IMR-90 (cell line): ENCODE measurements at regions not wholly inside any gene's neighbourhood (a gene's known extent, or its start where the extent isn't known, plus 50 kb on each side); places are given as distances from the start of the nearest gene placed in this dataset.

Experiments used
- ATAC-seq: fragments of 200-7000 bp; cut with Tn5 transposase; 2 replicates; pipeline ENCODE4 v1.9.1; 2020; ENCODE audit warnings: low read depth, mild to moderate bottlenecking, moderate library complexity
- BruUV-seq: library from RNA; stranded (reverse); fragments of 400-500 nt; replicated peaks from 2 replicates; lab custom pipeline; 2021; lab: Mats Ljungman, UMichigan
- CTCF ChIA-PET: fragments of 300-600 bp; formaldehyde crosslinking; extraction: SDS; loops from one replicate; lab custom pipeline; 2021; ENCODE audit warnings: antibody characterized with exemption; lab: Yijun Ruan, JAX
- POLR2A ChIA-PET: fragments of 300-600 bp; sonication (Branson Sonifier 250); formaldehyde crosslinking; loops from one replicate; lab custom pipeline; 2022; ENCODE audit warnings: antibody characterized with exemption; ENCODE audit not compliant: unreplicated experiment; lab: Charles Lee
- DNase-seq: peaks from one replicate; pipeline ENCODE4 v3.0.0; 2013
- H2AFZ ChIP-seq: replicated peaks from 2 replicates; pipeline ENCODE3; 2013; ENCODE audit warnings: low read length, mild to moderate bottlenecking; ENCODE audit not compliant: poor library complexity
- H2AK5ac ChIP-seq: 2 replicates; pipeline ENCODE4 v1.6.1; 2013; ENCODE audit warnings: low read depth, low read length, inconsistent platforms
- H2AK9ac ChIP-seq: replicated peaks from 2 replicates; pipeline ENCODE3; 2013; ENCODE audit warnings: mild to moderate bottlenecking, low read depth, low read length, moderate library complexity; ENCODE audit not compliant: poor library complexity
- H2BK120ac ChIP-seq: 2 replicates; pipeline ENCODE4 v1.6.1; 2013; ENCODE audit warnings: low read depth, low read length, inconsistent platforms
- H2BK15ac ChIP-seq: 3 replicates; pipeline ENCODE4 v1.6.1; 2013; ENCODE audit warnings: low read depth, low read length, inconsistent platforms
- H2BK20ac ChIP-seq: 2 replicates; pipeline ENCODE4 v1.6.1; 2013; ENCODE audit warnings: low read depth, mild to moderate bottlenecking, inconsistent platforms, low read length, moderate library complexity
- H2BK5ac ChIP-seq: 2 replicates; pipeline ENCODE4 v1.6.1; 2013; ENCODE audit warnings: mild to moderate bottlenecking, low read depth, low read length, inconsistent platforms; ENCODE audit not compliant: poor library complexity, severe bottlenecking
- H3K14ac ChIP-seq: replicated peaks from 2 replicates; pipeline ENCODE4 v1.6.1; 2013; ENCODE audit warnings: low read depth, low read length, inconsistent platforms
- H3K18ac ChIP-seq: 2 replicates; pipeline ENCODE4 v1.6.1; 2013; ENCODE audit warnings: low read depth, low read length, control low read depth
- H3K23ac ChIP-seq: 2 replicates; pipeline ENCODE4 v1.6.1; 2013; ENCODE audit warnings: low read depth, low read length, inconsistent platforms
- H3K27ac ChIP-seq: 2 replicates; pipeline ENCODE4 v1.5.1; 2013; ENCODE audit warnings: mild to moderate bottlenecking, control low read depth, low read length; ENCODE audit not compliant: insufficient read depth
- H3K27me3 ChIP-seq: 2 replicates; pipeline ENCODE4 v1.6.1; 2013; ENCODE audit warnings: low read length; ENCODE audit not compliant: control insufficient read depth, insufficient read depth
- H3K36me3 ChIP-seq: 2 replicates; pipeline ENCODE4 v1.6.1; 2013; ENCODE audit warnings: low read length, mixed read lengths; ENCODE audit not compliant: control insufficient read depth, insufficient read depth
- H3K4ac ChIP-seq: 2 replicates; pipeline ENCODE4 v1.6.1; 2013; ENCODE audit warnings: low read depth, low read length, inconsistent platforms
- H3K4me1 ChIP-seq: 2 replicates; pipeline ENCODE4 v1.6.1; 2013; ENCODE audit warnings: low read length, mixed read lengths; ENCODE audit not compliant: control insufficient read depth, insufficient read depth
- H3K4me2 ChIP-seq: 2 replicates; pipeline ENCODE4 v1.6.1; 2013; ENCODE audit warnings: low read depth, mild to moderate bottlenecking, control low read depth, low read length, moderate library complexity
- H3K4me3 ChIP-seq: 2 replicates; pipeline ENCODE4 v1.5.1; 2013; ENCODE audit warnings: low read depth, mild to moderate bottlenecking, control low read depth, low read length, moderate library complexity; ENCODE audit not compliant: insufficient read depth
- H3K56ac ChIP-seq: 2 replicates; pipeline ENCODE4 v1.6.1; 2013; ENCODE audit warnings: low read length, inconsistent platforms; ENCODE audit not compliant: insufficient read depth; ENCODE audit errors: extremely low read depth
- H3K79me1 ChIP-seq, 2 experiments: 2 replicates each; pipeline ENCODE4 v1.6.1; 2013; ENCODE audit warnings: low read length in 2 of 2, inconsistent platforms in 1 of 2, low read depth in 1 of 2
- H3K9ac ChIP-seq: 2 replicates; pipeline ENCODE4 v1.6.1; 2013; ENCODE audit warnings: low read depth, low read length, control low read depth
- H3K9me1 ChIP-seq: 2 replicates; pipeline ENCODE4 v1.6.1; 2013; ENCODE audit warnings: low read length, inconsistent platforms; ENCODE audit not compliant: insufficient read depth
- H3K9me3 ChIP-seq: 2 replicates; pipeline ENCODE4 v1.6.1; 2013; ENCODE audit warnings: low read length; ENCODE audit not compliant: control insufficient read depth, insufficient read depth
- H4K20me1 ChIP-seq: 2 replicates; pipeline ENCODE4 v1.6.1; 2013; ENCODE audit warnings: low read length, inconsistent platforms; ENCODE audit not compliant: insufficient read depth
- H4K5ac ChIP-seq: 2 replicates; pipeline ENCODE4 v1.6.1; 2013; ENCODE audit warnings: mild to moderate bottlenecking, low read depth, low read length, control low read depth
- H4K8ac ChIP-seq, 2 experiments: 2 replicates each; pipeline ENCODE4 v1.6.1; 2013; ENCODE audit warnings: low read depth in 2 of 2, low read length in 2 of 2, control low read depth in 1 of 2, inconsistent platforms in 1 of 2
- H4K91ac ChIP-seq: 2 replicates; pipeline ENCODE4 v1.6.1; 2013; ENCODE audit warnings: low read depth, low read length, inconsistent platforms; ENCODE audit not compliant: insufficient read depth
- NFE2L2 ChIP-seq: fragments of 150-350 bp; IDR thresholded peaks from 2 replicates; pipeline ENCODE4 v1.6.1; 2016; ENCODE audit warnings: low read depth, mild to moderate bottlenecking, low read length
- WGBS, 2 experiments: methylation state at CpG; one replicate each; pipeline versions ENCODE4 v1.1.5 to v1.1.7; 2013; ENCODE audit warnings: missing lambda C conversion rate in 2 of 2; ENCODE audit not compliant: insufficient read length in 1 of 2; ENCODE audit errors: extremely low coverage in 2 of 2; 5-methylcytosine and 5-hydroxymethylcytosine counted together
- dilution Hi-C: fragments of 300-500 bp; cut with HindIII; formaldehyde crosslinking; loops from one replicate; pipeline ENCODE4 v1.14.3; 2018; ENCODE audit warnings: low sequenced_read_pairs; ENCODE audit not compliant: unreplicated experiment
- in situ Hi-C: fragments of 300-500 bp; cut with MboI; formaldehyde crosslinking; loops from 3 replicates; pipeline ENCODE4 v1.14.3; 2019; ENCODE audit warnings: low sequenced_read_pairs, inconsistent platforms, mixed read lengths
- intact Hi-C: fragments of 100-400 bp; cut with micrococcal nuclease; formaldehyde crosslinking; loops from 2 replicates; pipeline ENCODE4 v1.10.0; 2022
- TF ChIP-seq, protein P1 (sequence below): fragments of 150-350 bp; IDR thresholded peaks from 2 replicates; pipeline ENCODE4 v1.6.1; 2016; ENCODE audit warnings: low read depth, mild to moderate bottlenecking, low read length, moderate library complexity, borderline replicate concordance

DNA sequence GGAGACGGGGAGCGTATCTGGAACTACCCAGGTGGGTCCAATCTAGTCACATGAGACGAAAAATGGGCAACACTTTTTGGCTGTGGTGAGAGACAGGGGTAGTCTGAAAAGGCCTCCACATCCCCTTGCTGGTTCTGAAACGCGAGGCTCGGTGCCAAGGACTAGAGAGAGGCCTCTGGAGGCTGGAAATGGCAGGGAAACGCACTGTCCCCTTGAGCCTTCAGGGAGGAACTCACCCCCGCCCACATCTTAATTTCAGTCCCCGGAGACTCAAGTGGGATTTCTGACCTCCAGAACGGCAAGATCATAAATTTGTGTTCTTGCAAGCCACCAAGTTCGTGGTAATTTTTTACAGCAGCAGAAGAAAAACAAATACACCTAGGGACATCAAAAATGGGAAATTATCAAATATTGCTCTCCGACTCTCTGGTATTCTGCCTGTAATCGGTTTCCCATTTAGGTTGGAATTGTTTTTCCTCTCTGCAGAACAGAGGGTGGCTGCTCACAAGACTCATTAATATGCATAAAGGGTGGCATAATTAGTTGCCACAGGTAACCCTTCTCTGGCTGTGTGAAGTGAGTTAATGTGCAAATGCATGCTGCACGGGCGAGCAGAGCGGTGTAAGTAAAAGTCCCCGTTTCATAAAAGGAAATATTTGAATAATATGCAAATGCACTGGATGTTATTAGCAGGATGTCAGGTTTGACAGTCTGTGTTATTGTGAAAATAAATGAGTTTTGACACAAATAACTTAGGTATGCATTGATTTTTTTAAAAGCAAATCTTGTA is 185.7 kb downstream of the ARRDC4 start:
- Histone ChIP-seq H2AFZ (no peak overlapping the region), H3K9ac (no peak overlapping the region), H3K23ac (no peak overlapping the region), H3K36me3 (no peaks in the 10 kb centered on the region), H2AK5ac (no peak overlapping the region), H3K4me2 (no peak overlapping the region), H3K9me1 (no peaks in the 10 kb centered on the region), H3K4me3 (no peak overlapping the region), H3K27me3 (no peaks in the 10 kb centered on the region), H3K27ac (no peak overlapping the region), H3K14ac (no peak overlapping the region), H2BK5ac (no peak overlapping the region), H2BK20ac (no peak overlapping the region), H4K8ac (no peak overlapping the region), H3K4ac (no peak overlapping the region), H4K5ac (no peak overlapping the region), H3K56ac (no peak overlapping the region; the same call in 1 of the 2 replicates), H3K18ac (no peak overlapping the region), H2BK120ac (no peak overlapping the region), H4K91ac (no peak overlapping the region), H3K79me1 (no peaks in the 10 kb centered on the region), H2AK9ac (no peak overlapping the region), H4K20me1 (no peaks in the 10 kb centered on the region), H2BK15ac (no peak overlapping the region), H3K4me1 (no peaks in the 10 kb centered on the region), H3K9me3 (peaks cover 30% of the 10 kb centered on the region)
- intact Hi-C loops = no loop called here
- CTCF ChIA-PET = no interaction called here
- in situ Hi-C loops = no loop called here
- no peak for TF ChIP-seq NFE2L2
- TF ChIP-seq, protein P1, sequence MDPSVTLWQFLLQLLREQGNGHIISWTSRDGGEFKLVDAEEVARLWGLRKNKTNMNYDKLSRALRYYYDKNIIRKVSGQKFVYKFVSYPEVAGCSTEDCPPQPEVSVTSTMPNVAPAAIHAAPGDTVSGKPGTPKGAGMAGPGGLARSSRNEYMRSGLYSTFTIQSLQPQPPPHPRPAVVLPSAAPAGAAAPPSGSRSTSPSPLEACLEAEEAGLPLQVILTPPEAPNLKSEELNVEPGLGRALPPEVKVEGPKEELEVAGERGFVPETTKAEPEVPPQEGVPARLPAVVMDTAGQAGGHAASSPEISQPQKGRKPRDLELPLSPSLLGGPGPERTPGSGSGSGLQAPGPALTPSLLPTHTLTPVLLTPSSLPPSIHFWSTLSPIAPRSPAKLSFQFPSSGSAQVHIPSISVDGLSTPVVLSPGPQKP = no peak
- POLR2A ChIA-PET = no interaction called here
- no TSS peak for BruUV-seq
- DNase-seq (no peak), ATAC-seq (no peak)
- no CpG with 5 or more reads among the region's 17 CpGs for whole genome bisulfite sequencing, 2 experiments
- dilution Hi-C loops = no loop called here
